GM12878 (cell line): ENCODE measurements at regions not wholly inside any gene's neighbourhood (a gene's known extent, or its start where the extent isn't known, plus 50 kb on each side); places are given as distances from the start of the nearest gene placed in this dataset.

Experiments used
- ATAC-seq: fragments of 200-7000 bp; cut with Tn5 transposase; 3 replicates; pipeline ENCODE4 v1.9.1; 2020; ENCODE audit warnings: mild to moderate bottlenecking, moderate library complexity
- BruUV-seq: library from RNA; stranded (reverse); fragments of 400-500 nt; replicated peaks from 2 replicates; lab custom pipeline; 2021; lab: Mats Ljungman, UMichigan
- CTCF ChIA-PET: fragments of 300-600 bp; sonication (Branson Sonifier 250); formaldehyde crosslinking; extraction: SDS; loops from one replicate; lab custom pipeline; 2021; ENCODE audit warnings: inconsistent platforms; lab: Yijun Ruan, JAX
- POLR2A ChIA-PET: fragments of 350-600 bp; formaldehyde crosslinking; extraction: SDS; loops from one replicate; lab custom pipeline; 2021; ENCODE audit warnings: inconsistent platforms; lab: Charles Lee
- RAD21 ChIA-PET: fragments of 300-600 bp; sonication (Branson Sonifier 250); formaldehyde crosslinking; loops from one replicate; lab custom pipeline; 2023; ENCODE audit warnings: antibody characterized with exemption; ENCODE audit not compliant: unreplicated experiment; lab: Charles Lee
- SMC1A ChIA-PET: fragments of 300-600 bp; sonication (Branson Sonifier 250); formaldehyde crosslinking; loops from one replicate; lab custom pipeline; 2023; ENCODE audit not compliant: unreplicated experiment, uncharacterized antibody; lab: Charles Lee
- DNase-seq: peaks from one replicate; pipeline ENCODE4 v3.0.0-alpha.2; 2011; ENCODE audit warnings: low read depth, low spot score
- FAIRE-seq: peaks from 3 replicates; lab custom pipeline; 2011; peaks lifted over from hg19 to GRCh38; lab: Jason Lieb, UNC
- H2AFZ ChIP-seq: 2 replicates; pipeline ENCODE4 v1.6.0; 2011; ENCODE audit warnings: low read depth, low read length, control low read depth; ENCODE audit not compliant: control insufficient read depth
- H3K27ac ChIP-seq: 2 replicates; pipeline ENCODE4 v1.5.1; 2011; ENCODE audit warnings: control low read depth; ENCODE audit not compliant: control insufficient read depth, insufficient read depth
- H3K27me3 ChIP-seq, 2 experiments: replicated peaks in 1 of 2; 2 replicates each; pipeline versions ENCODE4 v1.6.0 to v1.6.1; 2011; ENCODE audit warnings: low read length in 1 of 2; ENCODE audit not compliant: control insufficient read depth in 2 of 2, insufficient read depth in 2 of 2
- H3K36me3 ChIP-seq, 2 experiments: 2 replicates each; pipeline ENCODE4 v1.5.1; 2011; ENCODE audit warnings: low read length in 1 of 2; ENCODE audit not compliant: control insufficient read depth in 2 of 2, insufficient read depth in 2 of 2
- H3K4me1 ChIP-seq: 2 replicates; pipeline ENCODE4 v1.6.1; 2011; ENCODE audit warnings: mild to moderate bottlenecking, low read length, moderate library complexity, mixed read lengths; ENCODE audit not compliant: control insufficient read depth, insufficient read depth
- H3K4me2 ChIP-seq: 2 replicates; pipeline ENCODE4 v1.6.0; 2011; ENCODE audit warnings: control low read depth; ENCODE audit not compliant: control insufficient read depth, insufficient read depth
- H3K4me3 ChIP-seq: fragments of 200-600 bp; sonication (generic); 2 replicates; pipeline ENCODE4 v1.5.1; 2016
- H3K79me2 ChIP-seq: 2 replicates; pipeline ENCODE4 v1.6.0; 2011; ENCODE audit warnings: low read length; ENCODE audit not compliant: control insufficient read depth, insufficient read depth
- H3K9ac ChIP-seq: 2 replicates; pipeline ENCODE4 v1.8.0; 2011; ENCODE audit warnings: low read length, control low read depth, mixed read lengths; ENCODE audit not compliant: control insufficient read depth, insufficient read depth
- H3K9me3 ChIP-seq: replicated peaks from 3 replicates; pipeline ENCODE4 v1.5.1; 2011; ENCODE audit warnings: mild to moderate bottlenecking, low read length; ENCODE audit not compliant: control insufficient read depth, insufficient read depth
- H4K20me1 ChIP-seq: 2 replicates; pipeline ENCODE4 v1.6.0; 2011; ENCODE audit not compliant: control insufficient read depth, insufficient read depth
- ATF3 ChIP-seq: IDR thresholded peaks from 2 replicates; pipeline ENCODE4 v1.6.1; 2011; ENCODE audit warnings: low read depth, mild to moderate bottlenecking, low read length, moderate library complexity, borderline replicate concordance; ENCODE audit errors: extremely low read depth
- BACH1 ChIP-seq: fragments of 450-650 bp; IDR thresholded peaks from 2 replicates; pipeline ENCODE4 v1.6.1; 2017; ENCODE audit warnings: mild to moderate bottlenecking, borderline replicate concordance
- BCL3 ChIP-seq: IDR thresholded peaks from 2 replicates; pipeline ENCODE4 v1.6.1; 2011; ENCODE audit warnings: borderline replicate concordance, low read depth, mild to moderate bottlenecking, moderate library complexity, low read length; ENCODE audit not compliant: insufficient read depth, poor library complexity, severe bottlenecking
- BMI1 ChIP-seq: fragments of 450-650 bp; IDR thresholded peaks from 2 replicates; pipeline ENCODE4 v1.6.1; 2016; ENCODE audit warnings: mild to moderate bottlenecking, moderate library complexity, borderline replicate concordance
- CREM ChIP-seq: IDR thresholded peaks from 2 replicates; pipeline ENCODE4 v1.6.1; 2014; ENCODE audit warnings: antibody characterized with exemption, low read depth
- E4F1 ChIP-seq: fragments of 450-650 bp; IDR thresholded peaks from 2 replicates; pipeline ENCODE4 v1.6.1; 2018; ENCODE audit warnings: borderline replicate concordance, mild to moderate bottlenecking; ENCODE audit not compliant: partially characterized antibody
- MAX ChIP-seq: IDR thresholded peaks from 2 replicates; pipeline ENCODE4 v1.6.1; 2012; ENCODE audit warnings: low read depth, low read length, improper control_type of control experiment
- POLR2AphosphoS5 ChIP-seq: IDR thresholded peaks from 2 replicates; pipeline ENCODE4 v1.6.1; 2011; ENCODE audit warnings: mild to moderate bottlenecking, low read length, inconsistent platforms
- RCOR1 ChIP-seq: conservative IDR thresholded peaks from 2 replicates; pipeline ENCODE4 v1.6.1; 2012; ENCODE audit warnings: low read depth, low read length, improper control_type of control experiment
- RELA ChIP-seq: fragments of 450-650 bp; IDR thresholded peaks from 2 replicates; pipeline ENCODE4 v1.8.0; 2014; ENCODE audit warnings: borderline replicate concordance; ENCODE audit not compliant: partially characterized antibody
- RFX5 ChIP-seq: IDR thresholded peaks from 2 replicates; pipeline ENCODE4 v1.6.1; 2011; ENCODE audit warnings: low read depth, low read length, improper control_type of control experiment
- SIX5 ChIP-seq: IDR thresholded peaks from 2 replicates; pipeline ENCODE4 v1.6.1; 2011; ENCODE audit warnings: mild to moderate bottlenecking, low read depth, low read length, moderate library complexity; ENCODE audit not compliant: severe bottlenecking
- TAF1 ChIP-seq: IDR thresholded peaks from 2 replicates; pipeline ENCODE4 v1.6.1; 2011; ENCODE audit warnings: mild to moderate bottlenecking, low read depth, low read length, borderline replicate concordance
- ZSCAN29 ChIP-seq: fragments of 450-650 bp; IDR thresholded peaks from 2 replicates; pipeline ENCODE4 v1.6.1; 2017; ENCODE audit warnings: mild to moderate bottlenecking, moderate library complexity
- WGBS: methylation state at CpG from one replicate; pipeline ENCODE4 v1.1.6; 2016; ENCODE audit warnings: low lambda C conversion rate; ENCODE audit not compliant: insufficient replicate concordance, insufficient coverage; ENCODE audit errors: missing lambda C conversion rate; 5-methylcytosine and 5-hydroxymethylcytosine counted together
- in situ Hi-C: fragments of 300-500 bp; cut with MboI; formaldehyde crosslinking; loops from 9 replicates; pipeline ENCODE4 v1.14.3; 2018; ENCODE audit warnings: mixed read lengths
- intact Hi-C: fragments of 100-400 bp; cut with micrococcal nuclease; formaldehyde crosslinking; loops from one replicate; pipeline ENCODE4 v1.14.2; 2022; ENCODE audit not compliant: unreplicated experiment

- Histone ChIP-seq H2AFZ (no peak overlapping the region), H4K20me1 (no peaks in the 10 kb centered on the region), H3K4me3 (no peak overlapping the region)
- no peak for ATAC-seq
- intact Hi-C loops, result no loop called here
- no peak for TF ChIP-seq ATF3
- no peak for TF ChIP-seq BACH1
- no peak for TF ChIP-seq BCL3
- TF ChIP-seq, all 136 proteins: peak for 0
- Histone ChIP-seq H3K27ac (no peak overlapping the region), H3K36me3 (no peaks in the 10 kb centered on the region), H3K27me3 (no peaks in the 10 kb centered on the region), H3K79me2 (no peaks in the 10 kb centered on the region), H3K9me3 (no peaks in the 10 kb centered on the region; the same call in 2 of the 3 replicates), H3K9ac (no peak overlapping the region), H3K4me2 (no peak overlapping the region), H3K4me1 (no peaks in the 10 kb centered on the region)
- DNase-seq (no peak), FAIRE-seq (no peak)
- RAD21 ChIA-PET, result no interaction called here
- WGBS, result 28% methylated on average over 3 of the region's 3 CpGs
- CTCF ChIA-PET, result no interaction called here
- BruUV-seq, result no TSS peak
- SMC1A ChIA-PET, result no interaction called here
- in situ Hi-C loops, result no loop called here
- POLR2A ChIA-PET, result interaction anchor here (1.2 kb wide), 1 partner anchor 14 kb away, joined by 3 read pairs; no protein-coding TSS in a partner anchor
Measured at GRCh38 chr22:47504962-47505361, 742.5 kb downstream of the TBC1D22A start.

GRCh38 chr22:47498969-47499495, 736.6 kb downstream of the TBC1D22A start:
- TF ChIP-seq RELA (no peak), RFX5 (no peak), E4F1 (no peak), RCOR1 (no peak), BMI1 (no peak), POLR2AphosphoS5 (no peak), SIX5 (no peak), ZSCAN29 (no peak), MAX (no peak), TAF1 (no peak), CREM (no peak)
- SMC1A ChIA-PET, result no interaction called here
- POLR2A ChIA-PET, result no interaction called here
- H3K4me1 ChIP-seq, result no peaks in the 10 kb centered on the region
- no peaks in the 10 kb centered on the region for H4K20me1 ChIP-seq
- in situ Hi-C loops, result no loop called here
- H3K4me3 ChIP-seq, result no peak overlapping the region
- H3K79me2 ChIP-seq, result no peaks in the 10 kb centered on the region
- WGBS, result 6% methylated on average over 8 of the region's 8 CpGs
- intact Hi-C loops, result no loop called here
- no peaks in the 10 kb centered on the region for H3K36me3 ChIP-seq
- no peaks in the 10 kb centered on the region; the same call in 2 of the 3 replicates for H3K9me3 ChIP-seq
- DNase-seq (no peak), FAIRE-seq (no peak), ATAC-seq (no peak)
- H3K27me3 ChIP-seq, result no peaks in the 10 kb centered on the region
- H3K27ac ChIP-seq, result no peak overlapping the region
- no peak overlapping the region for H3K9ac ChIP-seq
- BruUV-seq, result no TSS peak
- H3K4me2 ChIP-seq, result no peak overlapping the region
- RAD21 ChIA-PET, result no interaction called here
- no peak overlapping the region for H2AFZ ChIP-seq
- CTCF ChIA-PET, result no interaction called here
